K562 (cell line): ENCODE measurements at regions not wholly inside any gene's neighbourhood (a gene's known extent, or its start where the extent isn't known, plus 50 kb on each side); places are given as distances from the start of the nearest gene placed in this dataset.

ENCODE experiments used
- CBFA2T3 ChIP-seq: fragments of 450-650 bp; IDR thresholded peaks from 2 replicates; pipeline ENCODE4 v1.6.1; 2017
- HIVEP1 ChIP-seq: fragments of 250-450 bp; sonication (Bioruptor Pico); IDR thresholded peaks from 2 replicates; pipeline ENCODE4 v1.4.0; 2020; ENCODE audit warnings: mild to moderate bottlenecking
- SP2 ChIP-seq: IDR thresholded peaks from 2 replicates; pipeline ENCODE4 v1.6.1; 2011; ENCODE audit warnings: mild to moderate bottlenecking, low read depth, low read length, moderate library complexity; ENCODE audit not compliant: poor library complexity, severe bottlenecking; ENCODE audit errors: extremely low read depth
- TF ChIP-seq, protein P1 (sequence below), 2 experiments: fragments of 450-650 bp in 1 of 2; sonication (generic) in 1 of 2; formaldehyde crosslinking in 1 of 2; IDR thresholded peaks; 2 replicates each; pipeline versions ENCODE4 v1.7.1 to v1.9.0; 2016 to 2022; ENCODE audit warnings: inconsistent platforms in 1 of 2, mild to moderate bottlenecking in 1 of 2, missing genetic modification reagents in 1 of 2
- TF ChIP-seq, protein P2 (sequence below): fragments of 250-450 bp; sonication (Bioruptor Pico); IDR thresholded peaks from 2 replicates; pipeline ENCODE4 v1.9.0; 2021; ENCODE audit warnings: mild to moderate bottlenecking, inconsistent platforms
- TF ChIP-seq, protein P3 (sequence below): IDR thresholded peaks from 2 replicates; pipeline ENCODE4 v1.6.1; 2011; ENCODE audit warnings: borderline replicate concordance, low read depth, mild to moderate bottlenecking, moderate library complexity, low read length; ENCODE audit not compliant: insufficient read depth, poor library complexity, severe bottlenecking

DNA sequence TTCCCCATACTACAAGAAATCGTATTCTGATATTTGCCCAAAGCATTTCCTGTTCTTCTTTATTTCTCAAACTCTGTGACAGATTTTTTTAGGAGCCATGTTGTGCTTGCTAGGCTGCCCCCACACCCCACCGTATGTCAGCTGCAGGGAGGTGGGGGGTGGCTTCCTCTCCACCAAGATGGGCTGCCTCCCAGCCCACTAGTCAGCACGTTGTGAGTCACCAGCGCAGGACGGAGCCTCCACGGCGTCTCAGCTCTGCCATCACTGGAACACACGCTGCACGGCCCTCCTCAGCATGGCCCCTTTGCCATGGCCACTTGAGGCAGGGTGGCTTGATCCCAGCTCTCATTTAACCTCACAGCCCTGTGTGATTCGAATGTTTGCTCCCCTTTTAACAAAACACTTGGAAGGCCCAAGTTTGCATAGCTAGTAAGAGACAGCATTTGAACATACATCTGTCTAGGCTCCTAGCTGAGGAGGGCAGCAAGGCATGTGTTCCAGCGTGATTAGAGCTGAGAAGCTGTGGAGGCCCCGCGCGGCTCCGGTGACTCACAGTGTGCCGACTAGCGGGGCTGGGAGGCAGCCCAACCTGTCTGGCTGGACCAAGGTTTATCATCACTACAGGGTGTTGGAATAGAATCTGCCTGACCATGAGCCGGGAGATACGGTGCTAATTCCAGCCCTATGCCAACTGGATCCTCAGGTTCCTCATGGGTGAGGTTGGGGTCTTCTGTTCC lies 180.7 kb upstream of the NCAM1 start (continued):
- TF ChIP-seq, protein P1, sequence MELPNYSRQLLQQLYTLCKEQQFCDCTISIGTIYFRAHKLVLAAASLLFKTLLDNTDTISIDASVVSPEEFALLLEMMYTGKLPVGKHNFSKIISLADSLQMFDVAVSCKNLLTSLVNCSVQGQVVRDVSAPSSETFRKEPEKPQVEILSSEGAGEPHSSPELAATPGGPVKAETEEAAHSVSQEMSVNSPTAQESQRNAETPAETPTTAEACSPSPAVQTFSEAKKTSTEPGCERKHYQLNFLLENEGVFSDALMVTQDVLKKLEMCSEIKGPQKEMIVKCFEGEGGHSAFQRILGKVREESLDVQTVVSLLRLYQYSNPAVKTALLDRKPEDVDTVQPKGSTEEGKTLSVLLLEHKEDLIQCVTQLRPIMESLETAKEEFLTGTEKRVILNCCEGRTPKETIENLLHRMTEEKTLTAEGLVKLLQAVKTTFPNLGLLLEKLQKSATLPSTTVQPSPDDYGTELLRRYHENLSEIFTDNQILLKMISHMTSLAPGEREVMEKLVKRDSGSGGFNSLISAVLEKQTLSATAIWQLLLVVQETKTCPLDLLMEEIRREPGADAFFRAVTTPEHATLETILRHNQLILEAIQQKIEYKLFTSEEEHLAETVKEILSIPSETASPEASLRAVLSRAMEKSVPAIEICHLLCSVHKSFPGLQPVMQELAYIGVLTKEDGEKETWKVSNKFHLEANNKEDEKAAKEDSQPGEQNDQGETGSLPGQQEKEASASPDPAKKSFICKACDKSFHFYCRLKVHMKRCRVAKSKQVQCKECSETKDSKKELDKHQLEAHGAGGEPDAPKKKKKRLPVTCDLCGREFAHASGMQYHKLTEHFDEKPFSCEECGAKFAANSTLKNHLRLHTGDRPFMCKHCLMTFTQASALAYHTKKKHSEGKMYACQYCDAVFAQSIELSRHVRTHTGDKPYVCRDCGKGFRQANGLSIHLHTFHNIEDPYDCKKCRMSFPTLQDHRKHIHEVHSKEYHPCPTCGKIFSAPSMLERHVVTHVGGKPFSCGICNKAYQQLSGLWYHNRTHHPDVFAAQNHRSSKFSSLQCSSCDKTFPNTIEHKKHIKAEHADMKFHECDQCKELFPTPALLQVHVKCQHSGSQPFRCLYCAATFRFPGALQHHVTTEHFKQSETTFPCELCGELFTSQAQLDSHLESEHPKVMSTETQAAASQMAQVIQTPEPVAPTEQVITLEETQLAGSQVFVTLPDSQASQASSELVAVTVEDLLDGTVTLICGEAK (IDR thresholded peaks at IDR 0.05): no peak
- TF ChIP-seq, protein P1 (CRISPR knock-in tag; IDR thresholded peaks at IDR 0.05): no peak
- TF ChIP-seq, protein P2, sequence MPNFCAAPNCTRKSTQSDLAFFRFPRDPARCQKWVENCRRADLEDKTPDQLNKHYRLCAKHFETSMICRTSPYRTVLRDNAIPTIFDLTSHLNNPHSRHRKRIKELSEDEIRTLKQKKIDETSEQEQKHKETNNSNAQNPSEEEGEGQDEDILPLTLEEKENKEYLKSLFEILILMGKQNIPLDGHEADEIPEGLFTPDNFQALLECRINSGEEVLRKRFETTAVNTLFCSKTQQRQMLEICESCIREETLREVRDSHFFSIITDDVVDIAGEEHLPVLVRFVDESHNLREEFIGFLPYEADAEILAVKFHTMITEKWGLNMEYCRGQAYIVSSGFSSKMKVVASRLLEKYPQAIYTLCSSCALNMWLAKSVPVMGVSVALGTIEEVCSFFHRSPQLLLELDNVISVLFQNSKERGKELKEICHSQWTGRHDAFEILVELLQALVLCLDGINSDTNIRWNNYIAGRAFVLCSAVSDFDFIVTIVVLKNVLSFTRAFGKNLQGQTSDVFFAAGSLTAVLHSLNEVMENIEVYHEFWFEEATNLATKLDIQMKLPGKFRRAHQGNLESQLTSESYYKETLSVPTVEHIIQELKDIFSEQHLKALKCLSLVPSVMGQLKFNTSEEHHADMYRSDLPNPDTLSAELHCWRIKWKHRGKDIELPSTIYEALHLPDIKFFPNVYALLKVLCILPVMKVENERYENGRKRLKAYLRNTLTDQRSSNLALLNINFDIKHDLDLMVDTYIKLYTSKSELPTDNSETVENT (CRISPR knock-in tag): no peak
- TF ChIP-seq SP2: no peak
- peak; percentile 42 for TF ChIP-seq CBFA2T3
- TF ChIP-seq, protein P3, sequence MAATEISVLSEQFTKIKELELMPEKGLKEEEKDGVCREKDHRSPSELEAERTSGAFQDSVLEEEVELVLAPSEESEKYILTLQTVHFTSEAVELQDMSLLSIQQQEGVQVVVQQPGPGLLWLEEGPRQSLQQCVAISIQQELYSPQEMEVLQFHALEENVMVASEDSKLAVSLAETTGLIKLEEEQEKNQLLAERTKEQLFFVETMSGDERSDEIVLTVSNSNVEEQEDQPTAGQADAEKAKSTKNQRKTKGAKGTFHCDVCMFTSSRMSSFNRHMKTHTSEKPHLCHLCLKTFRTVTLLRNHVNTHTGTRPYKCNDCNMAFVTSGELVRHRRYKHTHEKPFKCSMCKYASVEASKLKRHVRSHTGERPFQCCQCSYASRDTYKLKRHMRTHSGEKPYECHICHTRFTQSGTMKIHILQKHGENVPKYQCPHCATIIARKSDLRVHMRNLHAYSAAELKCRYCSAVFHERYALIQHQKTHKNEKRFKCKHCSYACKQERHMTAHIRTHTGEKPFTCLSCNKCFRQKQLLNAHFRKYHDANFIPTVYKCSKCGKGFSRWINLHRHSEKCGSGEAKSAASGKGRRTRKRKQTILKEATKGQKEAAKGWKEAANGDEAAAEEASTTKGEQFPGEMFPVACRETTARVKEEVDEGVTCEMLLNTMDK: peak; percentile 39
- TF ChIP-seq HIVEP1 (CRISPR knock-in tag): no peak
